ENCODE measurements at regions not wholly inside any gene's neighbourhood (a gene's known extent, or its start where the extent isn't known, plus 50 kb on each side); places are given as distances from the start of the nearest gene placed in this dataset.

DNA sequence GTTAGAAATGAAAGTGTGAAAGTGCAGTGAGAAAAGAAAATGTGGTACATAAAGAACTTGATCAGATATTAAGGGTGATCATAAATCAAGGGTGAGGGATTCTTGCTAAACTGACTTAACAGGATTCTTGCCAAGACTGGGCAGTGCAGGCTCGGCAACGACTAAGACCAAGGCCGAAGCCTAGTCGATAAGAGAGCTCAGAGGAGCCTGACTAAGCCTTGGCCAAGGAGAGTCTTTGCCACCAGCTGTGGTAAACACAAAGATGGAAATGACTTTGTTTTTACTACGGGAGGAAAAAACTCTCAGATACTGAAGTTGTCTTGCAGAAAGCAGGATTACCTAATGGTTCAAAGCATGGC is 196.6 kb downstream of the LY86 start:
- no peak for DNase-seq (ENCODE audit: low read depth, low spot score)
- Histone ChIP-seq H3K4me3 (ENCODE audit: low read depth, low read length) (no peak overlapping the region), H3K9me3 (ENCODE audit: control insufficient read depth, insufficient read depth, low read length) (no peaks in the 10 kb centered on the region), H3K27me3 (ENCODE audit: control insufficient read depth, insufficient read depth, low read length) (peaks cover under 1% of the 10 kb centered on the region), H3K27ac (ENCODE audit: low read depth, low read length) (no peak overlapping the region)
- CTCF ChIA-PET: no interaction called here
- TF ChIP-seq, protein P1, sequence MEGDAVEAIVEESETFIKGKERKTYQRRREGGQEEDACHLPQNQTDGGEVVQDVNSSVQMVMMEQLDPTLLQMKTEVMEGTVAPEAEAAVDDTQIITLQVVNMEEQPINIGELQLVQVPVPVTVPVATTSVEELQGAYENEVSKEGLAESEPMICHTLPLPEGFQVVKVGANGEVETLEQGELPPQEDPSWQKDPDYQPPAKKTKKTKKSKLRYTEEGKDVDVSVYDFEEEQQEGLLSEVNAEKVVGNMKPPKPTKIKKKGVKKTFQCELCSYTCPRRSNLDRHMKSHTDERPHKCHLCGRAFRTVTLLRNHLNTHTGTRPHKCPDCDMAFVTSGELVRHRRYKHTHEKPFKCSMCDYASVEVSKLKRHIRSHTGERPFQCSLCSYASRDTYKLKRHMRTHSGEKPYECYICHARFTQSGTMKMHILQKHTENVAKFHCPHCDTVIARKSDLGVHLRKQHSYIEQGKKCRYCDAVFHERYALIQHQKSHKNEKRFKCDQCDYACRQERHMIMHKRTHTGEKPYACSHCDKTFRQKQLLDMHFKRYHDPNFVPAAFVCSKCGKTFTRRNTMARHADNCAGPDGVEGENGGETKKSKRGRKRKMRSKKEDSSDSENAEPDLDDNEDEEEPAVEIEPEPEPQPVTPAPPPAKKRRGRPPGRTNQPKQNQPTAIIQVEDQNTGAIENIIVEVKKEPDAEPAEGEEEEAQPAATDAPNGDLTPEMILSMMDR (IDR thresholded peaks at IDR 0.05; ENCODE audit: low read depth, low read length): no peak
- POLR2A ChIA-PET: no interaction called here

DNA sequence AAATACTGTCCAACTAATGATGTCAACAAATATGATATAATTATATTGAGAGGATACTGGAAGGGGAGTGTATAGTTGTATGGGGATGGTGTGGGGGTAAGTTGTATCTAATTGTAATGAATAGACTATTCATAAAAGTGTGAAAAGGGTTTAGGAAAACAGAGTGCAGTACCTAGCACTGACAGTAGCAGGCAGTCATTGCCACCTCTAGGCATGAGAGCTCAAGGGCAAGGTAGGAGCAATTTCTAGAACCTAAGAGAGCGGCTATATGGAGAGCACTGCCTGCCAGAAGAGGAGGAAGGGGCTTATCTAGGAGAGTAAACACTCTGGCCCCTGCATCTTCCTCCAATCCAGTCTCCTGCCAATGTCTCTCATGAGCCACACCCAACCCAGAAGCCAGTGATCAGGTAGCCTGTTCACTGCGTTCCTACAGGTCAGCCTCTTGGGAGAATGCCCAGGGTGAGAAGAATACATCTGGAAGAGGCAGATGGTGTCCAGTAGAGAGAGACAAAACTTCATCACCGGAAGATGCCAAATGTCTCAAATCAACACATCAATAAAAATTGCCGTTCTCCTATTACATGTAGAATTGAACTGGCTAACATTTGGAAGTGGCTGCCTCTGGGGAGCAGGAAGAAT is 200.0 kb downstream of the LY86 start:
- no peaks in the 10 kb centered on the region for H3K9me3 ChIP-seq (ENCODE audit: control insufficient read depth, insufficient read depth, low read length)
- H3K4me3 ChIP-seq (ENCODE audit: low read depth, low read length): no peak overlapping the region
- no peak for DNase-seq (ENCODE audit: low read depth, low spot score)
- ChIA-PET CTCF (interaction anchor here (0.6 to 1.0 kb wide), 2 partner anchors 29 to 64 kb away, joined by 3 read pairs; no protein-coding TSS in a partner anchor), POLR2A (no interaction called here)
- TF ChIP-seq, protein P1 (IDR thresholded peaks at IDR 0.05; ENCODE audit: low read depth, low read length): peak; percentile 38
- H3K27me3 ChIP-seq (ENCODE audit: control insufficient read depth, insufficient read depth, low read length): no peaks in the 10 kb centered on the region
- H3K27ac ChIP-seq (ENCODE audit: low read depth, low read length): no peak overlapping the region

GRCh38 chr6:6790393-6790792 is 201.9 kb downstream of the LY86 start:
- CTCF ChIA-PET: no interaction called here
- TF ChIP-seq, protein P1 (IDR thresholded peaks at IDR 0.05; ENCODE audit: low read depth, low read length): no peak
- DNase-seq (ENCODE audit: low read depth, low spot score): no peak
- Histone ChIP-seq H3K4me3 (ENCODE audit: low read depth, low read length) (no peak overlapping the region), H3K27ac (ENCODE audit: low read depth, low read length) (no peak overlapping the region), H3K27me3 (ENCODE audit: control insufficient read depth, insufficient read depth, low read length) (no peaks in the 10 kb centered on the region), H3K9me3 (ENCODE audit: control insufficient read depth, insufficient read depth, low read length) (no peaks in the 10 kb centered on the region)
- POLR2A ChIA-PET: no interaction called here

DNA sequence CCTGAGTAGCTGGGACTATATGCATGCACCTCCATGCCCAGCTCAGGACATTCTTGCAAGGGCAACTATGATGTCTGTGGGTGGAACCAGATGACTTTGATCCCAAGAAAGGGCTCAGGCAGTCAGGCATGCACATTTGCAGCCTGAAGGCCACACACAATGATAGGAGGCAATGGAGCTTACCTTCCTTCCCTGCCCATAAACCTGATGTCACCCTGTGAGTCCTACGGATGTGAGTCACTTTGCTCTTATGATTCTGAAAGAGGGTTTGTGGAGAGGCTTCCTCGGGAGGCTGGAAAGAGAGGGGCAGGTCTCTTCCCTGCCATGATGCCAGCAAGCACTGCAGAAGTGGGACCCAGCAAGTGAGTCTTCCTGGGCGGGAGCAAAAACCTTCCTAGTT is 202.4 kb downstream of the LY86 start:
- POLR2A ChIA-PET: no interaction called here
- no peaks in the 10 kb centered on the region for H3K9me3 ChIP-seq (ENCODE audit: control insufficient read depth, insufficient read depth, low read length)
- TF ChIP-seq, protein P1 (IDR thresholded peaks at IDR 0.05; ENCODE audit: low read depth, low read length): no peak
- no peaks in the 10 kb centered on the region for H3K27me3 ChIP-seq (ENCODE audit: control insufficient read depth, insufficient read depth, low read length)
- no peak for DNase-seq (ENCODE audit: low read depth, low spot score)
- H3K4me3 ChIP-seq (ENCODE audit: low read depth, low read length): no peak overlapping the region
- CTCF ChIA-PET: no interaction called here
- no peak overlapping the region for H3K27ac ChIP-seq (ENCODE audit: low read depth, low read length)

DNA sequence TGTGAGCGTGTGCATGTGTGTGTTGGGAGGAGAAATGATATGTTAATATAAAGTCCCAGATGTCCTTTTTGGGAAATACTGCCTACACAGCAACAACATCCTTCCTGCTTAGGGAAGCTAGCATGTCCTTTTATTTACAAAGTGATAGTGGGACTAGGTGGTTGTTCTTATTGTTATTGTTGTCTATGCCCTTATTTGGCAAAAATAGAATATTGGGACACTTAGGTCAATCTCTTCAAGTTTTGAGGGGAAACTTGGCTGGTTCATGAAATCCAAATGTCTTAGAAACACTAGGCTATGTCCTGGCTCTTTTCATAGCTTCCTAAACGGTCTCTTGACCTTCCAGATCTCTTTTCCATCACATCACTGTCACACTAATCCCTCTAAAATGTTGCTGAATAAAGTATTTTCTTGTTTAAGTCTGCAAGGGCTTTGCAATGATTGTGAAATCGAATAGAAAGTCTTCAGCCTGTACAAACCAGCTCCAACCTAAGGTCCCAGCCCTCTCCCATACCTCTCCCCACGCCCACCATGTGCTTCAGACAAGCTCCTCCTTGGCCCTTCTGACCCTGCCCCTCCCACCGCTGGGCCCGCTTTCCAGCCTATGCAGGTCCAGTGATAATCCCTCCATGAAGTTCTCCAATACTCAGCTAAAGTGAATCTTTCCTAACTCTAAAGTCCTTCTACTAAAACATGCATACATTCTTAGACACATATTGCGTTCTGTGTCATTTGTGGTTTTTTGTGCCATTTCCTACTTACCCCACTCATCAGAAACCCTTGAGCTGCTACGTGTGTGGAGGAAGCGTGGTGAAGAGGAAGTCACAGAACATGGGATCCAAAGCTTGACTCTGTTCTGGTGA is 205.1 kb downstream of the LY86 start:
- H3K9me3 ChIP-seq (ENCODE audit: control insufficient read depth, insufficient read depth, low read length): no peaks in the 10 kb centered on the region
- TF ChIP-seq, protein P1 (IDR thresholded peaks at IDR 0.05; ENCODE audit: low read depth, low read length): no peak
- CTCF ChIA-PET: no interaction called here
- POLR2A ChIA-PET: interaction anchor here (0.5 kb wide), 1 partner anchor 28 kb away, joined by 5 read pairs; no protein-coding TSS in a partner anchor
- H3K27me3 ChIP-seq (ENCODE audit: control insufficient read depth, insufficient read depth, low read length): no peaks in the 10 kb centered on the region
- no peak overlapping the region for H3K4me3 ChIP-seq (ENCODE audit: low read depth, low read length)
- no peak overlapping the region for H3K27ac ChIP-seq (ENCODE audit: low read depth, low read length)
- no peak for DNase-seq (ENCODE audit: low read depth, low spot score)
